K562 (cell line): ENCODE measurements at regions not wholly inside any gene's neighbourhood (a gene's known extent, or its start where the extent isn't known, plus 50 kb on each side); places are given as distances from the start of the nearest gene placed in this dataset.

Experiments
- CBFA2T2 ChIP-seq: fragments of 450-650 bp; conservative IDR thresholded peaks from 2 replicates; pipeline ENCODE4 v1.6.1; 2017; ENCODE audit warnings: mild to moderate bottlenecking
- CCNT2 ChIP-seq: IDR thresholded peaks from 2 replicates; pipeline ENCODE4 v1.6.1; 2011; ENCODE audit warnings: borderline replicate concordance, low read depth, mild to moderate bottlenecking, moderate library complexity, mixed read lengths, low read length; ENCODE audit not compliant: insufficient read length; ENCODE audit errors: extremely low read depth
- PML ChIP-seq: IDR thresholded peaks from 2 replicates; pipeline ENCODE4 v1.6.1; 2012; ENCODE audit warnings: low read length, inconsistent platforms
- RAD21 ChIP-seq, 2 experiments: fragments of 250-450 bp in 1 of 2; fragments of 450-650 bp in 1 of 2; sonication (Bioruptor Pico) in 1 of 2; formaldehyde crosslinking in 1 of 2; IDR thresholded peaks in 1 of 2; conservative IDR thresholded peaks in 1 of 2; 2 replicates each; pipeline versions ENCODE4 v1.4.0 to v1.8.0; 2020 to 2022; ENCODE audit warnings: mild to moderate bottlenecking in 2 of 2, moderate library complexity in 1 of 2
- ZNF551 ChIP-seq: fragments of 250-450 bp; sonication (Bioruptor Pico); IDR thresholded peaks from 2 replicates; pipeline ENCODE4 v1.5.0; 2021; ENCODE audit warnings: mild to moderate bottlenecking, moderate library complexity
- TF ChIP-seq, protein P1 (sequence below), 2 experiments: fragments of 450-650 bp; IDR thresholded peaks; 2 replicates each; pipeline ENCODE4 v1.6.1; 2016; ENCODE audit warnings: mild to moderate bottlenecking in 2 of 2, borderline replicate concordance in 1 of 2, low read depth in 1 of 2, moderate library complexity in 1 of 2

DNA sequence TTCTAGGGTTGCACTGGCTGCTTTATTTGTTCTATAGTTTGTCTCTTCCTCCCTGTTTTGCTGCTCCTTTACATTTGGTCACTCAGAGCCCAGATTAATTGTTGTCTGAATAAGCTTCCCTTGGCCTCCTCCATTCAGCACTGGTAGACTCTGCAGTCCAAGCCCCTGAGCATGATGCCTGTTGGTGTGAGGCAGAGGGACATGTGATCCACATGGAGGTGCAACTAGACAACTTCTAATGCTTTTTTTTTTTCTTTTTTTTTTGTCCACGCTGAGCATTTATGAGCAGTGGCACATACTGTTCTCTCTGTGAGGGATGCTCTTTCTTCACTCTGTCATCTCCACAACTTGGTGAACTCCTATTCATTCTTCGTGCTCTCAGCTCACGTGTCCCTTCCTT, 167.3 kb upstream of the TBC1D5 start (continued):
- TF ChIP-seq, protein P1, sequence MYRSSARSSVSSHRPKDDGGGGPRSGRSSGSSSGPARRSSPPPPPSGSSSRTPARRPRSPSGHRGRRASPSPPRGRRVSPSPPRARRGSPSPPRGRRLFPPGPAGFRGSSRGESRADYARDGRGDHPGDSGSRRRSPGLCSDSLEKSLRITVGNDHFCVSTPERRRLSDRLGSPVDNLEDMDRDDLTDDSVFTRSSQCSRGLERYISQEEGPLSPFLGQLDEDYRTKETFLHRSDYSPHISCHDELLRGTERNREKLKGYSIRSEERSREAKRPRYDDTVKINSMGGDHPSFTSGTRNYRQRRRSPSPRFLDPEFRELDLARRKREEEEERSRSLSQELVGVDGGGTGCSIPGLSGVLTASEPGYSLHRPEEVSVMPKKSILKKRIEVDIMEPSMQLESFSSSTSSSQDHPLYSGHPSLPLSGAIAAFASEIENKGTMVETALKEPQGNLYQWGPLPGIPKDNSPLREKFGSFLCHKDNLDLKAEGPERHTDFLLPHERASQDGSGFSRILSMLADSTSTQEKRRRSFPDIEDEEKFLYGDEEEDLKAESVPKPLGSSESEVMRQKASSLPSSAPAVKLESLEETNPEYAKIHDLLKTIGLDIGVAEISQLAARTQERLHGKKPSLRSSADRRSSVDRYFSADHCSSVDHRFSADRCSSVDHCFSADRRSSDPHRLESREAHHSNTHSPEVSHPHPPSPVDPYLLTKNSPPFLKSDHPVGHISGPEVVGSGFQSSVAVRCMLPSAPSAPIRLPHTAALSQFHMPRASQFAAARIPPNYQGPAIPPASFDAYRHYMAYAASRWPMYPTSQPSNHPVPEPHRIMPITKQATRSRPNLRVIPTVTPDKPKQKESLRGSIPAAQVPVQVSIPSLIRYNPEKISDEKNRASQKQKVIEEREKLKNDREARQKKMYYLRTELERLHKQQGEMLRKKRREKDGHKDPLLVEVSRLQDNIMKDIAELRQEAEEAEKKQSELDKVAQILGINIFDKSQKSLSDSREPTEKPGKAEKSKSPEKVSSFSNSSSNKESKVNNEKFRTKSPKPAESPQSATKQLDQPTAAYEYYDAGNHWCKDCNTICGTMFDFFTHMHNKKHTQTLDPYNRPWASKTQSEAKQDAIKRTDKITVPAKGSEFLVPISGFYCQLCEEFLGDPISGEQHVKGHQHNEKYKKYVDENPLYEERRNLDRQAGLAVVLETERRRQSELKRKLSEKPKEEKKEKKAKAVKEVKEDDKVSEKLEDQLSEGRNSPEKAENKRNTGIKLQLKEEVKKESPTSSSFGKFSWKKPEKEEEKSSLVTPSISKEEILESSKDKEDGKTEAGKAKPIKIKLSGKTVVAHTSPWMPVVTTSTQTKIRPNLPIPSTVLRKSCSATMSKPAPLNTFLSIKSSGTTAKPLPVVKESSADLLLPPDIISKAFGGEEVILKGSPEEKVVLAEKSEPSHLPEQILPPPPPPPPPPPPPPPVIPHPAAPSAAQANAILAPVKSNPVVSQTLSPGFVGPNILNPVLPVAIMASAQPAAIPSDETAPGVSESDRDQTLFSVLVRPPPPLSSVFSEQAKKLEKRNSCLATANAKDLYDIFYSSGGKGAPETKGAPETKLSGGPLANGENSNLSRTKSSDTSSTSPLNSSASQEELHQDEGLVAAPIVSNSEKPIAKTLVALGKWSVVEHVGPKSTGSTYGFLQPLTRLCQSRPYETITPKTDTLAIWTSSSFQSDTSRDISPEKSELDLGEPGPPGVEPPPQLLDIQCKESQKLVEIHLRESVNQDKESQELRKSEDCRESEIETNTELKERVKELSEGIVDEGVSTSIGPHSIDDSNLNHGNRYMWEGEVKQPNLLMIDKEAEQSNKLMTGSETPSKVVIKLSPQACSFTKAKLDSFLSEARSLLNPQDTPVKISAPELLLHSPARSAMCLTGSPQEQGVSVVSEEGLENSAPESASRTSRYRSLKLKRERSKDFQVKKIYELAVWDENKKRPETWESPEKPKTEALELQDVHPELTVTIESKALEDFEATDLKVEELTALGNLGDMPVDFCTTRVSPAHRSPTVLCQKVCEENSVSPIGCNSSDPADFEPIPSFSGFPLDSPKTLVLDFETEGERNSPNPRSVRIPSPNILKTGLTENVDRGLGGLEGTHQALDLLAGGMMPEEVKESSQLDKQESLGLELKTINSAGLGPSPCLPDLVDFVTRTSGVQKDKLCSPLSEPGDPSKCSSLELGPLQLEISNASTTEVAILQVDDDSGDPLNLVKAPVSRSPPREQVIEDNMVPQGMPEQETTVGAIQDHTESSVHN (IDR thresholded peaks at IDR 0.05; ENCODE audit: borderline replicate concordance in 1 of 2, low read depth in 1 of 2): no peak
- TF ChIP-seq ZNF551 (CRISPR knock-in tag) (no peak), PML (no peak), RAD21 (CRISPR knock-in tag; conservative IDR thresholded peaks at IDR 0.05 in 1 of 2, IDR thresholded peaks at IDR 0.05 in 1 of 2) (no peak), CCNT2 (no peak), CBFA2T2 (no peak)
- TF ChIP-seq, all 486 proteins: peak for 0
